Stromal cell of bone marrow (primary cell): ENCODE measurements at regions not wholly inside any gene's neighbourhood (a gene's known extent, or its start where the extent isn't known, plus 50 kb on each side); places are given as distances from the start of the nearest gene placed in this dataset.

Experiments used
- DNase-seq: peaks from one replicate; pipeline ENCODE4 v3.0.0-alpha.2; 2012; ENCODE audit warnings: low read depth

- DNase-seq, result peak; percentile 81
Measured at GRCh38 chr4:137310593-137311490, 221.5 kb downstream of the PCDH18 start.

GRCh38 chr4:137310166-137310565 lies 222.1 kb downstream of the PCDH18 start:
- DNase-seq, result no peak

GRCh38 chr4:137309424-137309823 lies 222.9 kb downstream of the PCDH18 start:
- no peak for DNase-seq

- peak; percentile 92 for DNase-seq
Measured at GRCh38 chr4:137307806-137308205, 224.5 kb downstream of the PCDH18 start.

- no peak for DNase-seq
Measured at GRCh38 chr4:137300776-137301175, 231.5 kb downstream of the PCDH18 start.

- no peak for DNase-seq
Measured at GRCh38 chr4:137299281-137299680, 233.0 kb downstream of the PCDH18 start.

- no peak for DNase-seq
Measured at GRCh38 chr4:137293281-137293680, 239.0 kb downstream of the PCDH18 start.

GRCh38 chr4:137283737-137284136 lies 248.6 kb downstream of the PCDH18 start:
- DNase-seq, result no peak

- no peak for DNase-seq
Measured at GRCh38 chr4:137278431-137278830, 253.9 kb downstream of the PCDH18 start.

- DNase-seq, result no peak
Measured at GRCh38 chr4:137274404-137274803, 257.9 kb downstream of the PCDH18 start.

- DNase-seq, result peak; percentile 80
Measured at GRCh38 chr4:137267024-137267423, 265.3 kb downstream of the PCDH18 start.

- DNase-seq, result no peak
Measured at GRCh38 chr4:137266511-137266910, 265.8 kb downstream of the PCDH18 start.

GRCh38 chr4:137263206-137263605 lies 269.1 kb downstream of the PCDH18 start:
- DNase-seq, result no peak

- DNase-seq, result peak; percentile 77
Measured at GRCh38 chr4:137253949-137254348, 278.3 kb downstream of the PCDH18 start.

GRCh38 chr4:137249112-137249511 lies 283.2 kb downstream of the PCDH18 start:
- DNase-seq, result no peak

- no peak for DNase-seq
Measured at GRCh38 chr4:137238456-137239162, 293.7 kb downstream of the PCDH18 start.

GRCh38 chr4:137226900-137227299 lies 305.4 kb downstream of the PCDH18 start:
- no peak for DNase-seq

GRCh38 chr4:137226221-137226620 lies 306.1 kb downstream of the PCDH18 start:
- DNase-seq, result no peak

GRCh38 chr4:137213372-137214173 lies 318.7 kb downstream of the PCDH18 start:
- DNase-seq, result no peak

- no peak for DNase-seq
Measured at GRCh38 chr4:137212601-137213000, 319.7 kb downstream of the PCDH18 start.

GRCh38 chr4:137209240-137209639 lies 323.1 kb downstream of the PCDH18 start:
- DNase-seq, result no peak

- no peak for DNase-seq
Measured at GRCh38 chr4:137206781-137207180, 325.5 kb downstream of the PCDH18 start.
